ENCODE measurements at regions not wholly inside any gene's neighbourhood (a gene's known extent, or its start where the extent isn't known, plus 50 kb on each side); places are given as distances from the start of the nearest gene placed in this dataset.

DNA sequence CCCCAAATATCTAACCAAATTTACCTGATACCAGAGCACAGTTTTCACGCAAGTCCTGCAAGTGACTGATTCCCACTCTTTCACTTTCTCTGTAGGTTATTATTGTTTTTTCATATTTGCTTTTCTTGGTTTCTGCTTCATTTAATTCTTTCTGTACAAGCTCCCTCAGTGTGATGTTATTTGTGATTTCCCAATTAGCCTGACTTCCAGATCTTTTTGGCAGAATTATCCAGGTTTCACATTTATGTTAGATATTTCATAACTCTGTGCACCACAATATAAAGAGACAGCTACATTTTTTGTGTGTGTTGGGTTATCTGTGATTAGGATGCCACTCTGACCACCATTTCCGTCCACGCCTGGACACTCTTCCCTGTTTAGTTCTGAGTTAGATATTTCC is 381.5 kb upstream of the CNTNAP2 start:
- TF ChIP-seq, protein P1, sequence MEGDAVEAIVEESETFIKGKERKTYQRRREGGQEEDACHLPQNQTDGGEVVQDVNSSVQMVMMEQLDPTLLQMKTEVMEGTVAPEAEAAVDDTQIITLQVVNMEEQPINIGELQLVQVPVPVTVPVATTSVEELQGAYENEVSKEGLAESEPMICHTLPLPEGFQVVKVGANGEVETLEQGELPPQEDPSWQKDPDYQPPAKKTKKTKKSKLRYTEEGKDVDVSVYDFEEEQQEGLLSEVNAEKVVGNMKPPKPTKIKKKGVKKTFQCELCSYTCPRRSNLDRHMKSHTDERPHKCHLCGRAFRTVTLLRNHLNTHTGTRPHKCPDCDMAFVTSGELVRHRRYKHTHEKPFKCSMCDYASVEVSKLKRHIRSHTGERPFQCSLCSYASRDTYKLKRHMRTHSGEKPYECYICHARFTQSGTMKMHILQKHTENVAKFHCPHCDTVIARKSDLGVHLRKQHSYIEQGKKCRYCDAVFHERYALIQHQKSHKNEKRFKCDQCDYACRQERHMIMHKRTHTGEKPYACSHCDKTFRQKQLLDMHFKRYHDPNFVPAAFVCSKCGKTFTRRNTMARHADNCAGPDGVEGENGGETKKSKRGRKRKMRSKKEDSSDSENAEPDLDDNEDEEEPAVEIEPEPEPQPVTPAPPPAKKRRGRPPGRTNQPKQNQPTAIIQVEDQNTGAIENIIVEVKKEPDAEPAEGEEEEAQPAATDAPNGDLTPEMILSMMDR (conservative IDR thresholded peaks at IDR 0.05; ENCODE audit: low read depth in 2 of 2): no peak
- TF ChIP-seq EZH2 (IDR thresholded peaks at IDR 0.05; ENCODE audit: low read depth, unreplicated experiment): no peak
- no peak for TF ChIP-seq POLR2AphosphoS5 (IDR thresholded peaks at IDR 0.05; ENCODE audit: low read depth)
- TF ChIP-seq, protein P2, sequence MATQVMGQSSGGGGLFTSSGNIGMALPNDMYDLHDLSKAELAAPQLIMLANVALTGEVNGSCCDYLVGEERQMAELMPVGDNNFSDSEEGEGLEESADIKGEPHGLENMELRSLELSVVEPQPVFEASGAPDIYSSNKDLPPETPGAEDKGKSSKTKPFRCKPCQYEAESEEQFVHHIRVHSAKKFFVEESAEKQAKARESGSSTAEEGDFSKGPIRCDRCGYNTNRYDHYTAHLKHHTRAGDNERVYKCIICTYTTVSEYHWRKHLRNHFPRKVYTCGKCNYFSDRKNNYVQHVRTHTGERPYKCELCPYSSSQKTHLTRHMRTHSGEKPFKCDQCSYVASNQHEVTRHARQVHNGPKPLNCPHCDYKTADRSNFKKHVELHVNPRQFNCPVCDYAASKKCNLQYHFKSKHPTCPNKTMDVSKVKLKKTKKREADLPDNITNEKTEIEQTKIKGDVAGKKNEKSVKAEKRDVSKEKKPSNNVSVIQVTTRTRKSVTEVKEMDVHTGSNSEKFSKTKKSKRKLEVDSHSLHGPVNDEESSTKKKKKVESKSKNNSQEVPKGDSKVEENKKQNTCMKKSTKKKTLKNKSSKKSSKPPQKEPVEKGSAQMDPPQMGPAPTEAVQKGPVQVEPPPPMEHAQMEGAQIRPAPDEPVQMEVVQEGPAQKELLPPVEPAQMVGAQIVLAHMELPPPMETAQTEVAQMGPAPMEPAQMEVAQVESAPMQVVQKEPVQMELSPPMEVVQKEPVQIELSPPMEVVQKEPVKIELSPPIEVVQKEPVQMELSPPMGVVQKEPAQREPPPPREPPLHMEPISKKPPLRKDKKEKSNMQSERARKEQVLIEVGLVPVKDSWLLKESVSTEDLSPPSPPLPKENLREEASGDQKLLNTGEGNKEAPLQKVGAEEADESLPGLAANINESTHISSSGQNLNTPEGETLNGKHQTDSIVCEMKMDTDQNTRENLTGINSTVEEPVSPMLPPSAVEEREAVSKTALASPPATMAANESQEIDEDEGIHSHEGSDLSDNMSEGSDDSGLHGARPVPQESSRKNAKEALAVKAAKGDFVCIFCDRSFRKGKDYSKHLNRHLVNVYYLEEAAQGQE (IDR thresholded peaks at IDR 0.05; ENCODE audit: unreplicated experiment): no peak
- no peak for TF ChIP-seq STAT1 (IDR thresholded peaks at IDR 0.05; ENCODE audit: unreplicated experiment)

Measured in GM23338 (cell line).